Neural cell (in vitro differentiated cells): ENCODE measurements at regions not wholly inside any gene's neighbourhood (a gene's known extent, or its start where the extent isn't known, plus 50 kb on each side); places are given as distances from the start of the nearest gene placed in this dataset.

Experiments used
- EP300 ChIP-seq: fragments of 450-650 bp; conservative IDR thresholded peaks from 2 replicates; pipeline ENCODE4 v1.6.1; 2014; ENCODE audit warnings: antibody characterized with exemption, mild to moderate bottlenecking, moderate library complexity; ENCODE audit not compliant: poor library complexity, severe bottlenecking
- EZH2 ChIP-seq: fragments of 200-600, 300-800 bp; shearing (Covaris generic), sonication (generic); IDR thresholded peaks from 2 replicates; pipeline ENCODE4 v1.6.1; 2014; ENCODE audit warnings: antibody characterized with exemption, low read length, borderline replicate concordance, mild to moderate bottlenecking; ENCODE audit not compliant: insufficient read depth, poor library complexity, severe bottlenecking
- POLR2AphosphoS5 ChIP-seq: IDR thresholded peaks from 2 replicates; pipeline ENCODE4 v1.6.1; 2012
- TAF1 ChIP-seq: IDR thresholded peaks from 2 replicates; pipeline ENCODE4 v1.6.1; 2012; ENCODE audit warnings: low read depth
- TF ChIP-seq, protein P1 (sequence below): fragments of 450-650 bp; IDR thresholded peaks from 2 replicates; pipeline ENCODE4 v1.5.1; 2014; ENCODE audit warnings: antibody characterized with exemption, mild to moderate bottlenecking, moderate library complexity; ENCODE audit not compliant: poor library complexity, severe bottlenecking
- TF ChIP-seq, protein P2 (sequence below): IDR thresholded peaks from 2 replicates; pipeline ENCODE4 v1.6.1; 2012; ENCODE audit warnings: borderline replicate concordance

DNA sequence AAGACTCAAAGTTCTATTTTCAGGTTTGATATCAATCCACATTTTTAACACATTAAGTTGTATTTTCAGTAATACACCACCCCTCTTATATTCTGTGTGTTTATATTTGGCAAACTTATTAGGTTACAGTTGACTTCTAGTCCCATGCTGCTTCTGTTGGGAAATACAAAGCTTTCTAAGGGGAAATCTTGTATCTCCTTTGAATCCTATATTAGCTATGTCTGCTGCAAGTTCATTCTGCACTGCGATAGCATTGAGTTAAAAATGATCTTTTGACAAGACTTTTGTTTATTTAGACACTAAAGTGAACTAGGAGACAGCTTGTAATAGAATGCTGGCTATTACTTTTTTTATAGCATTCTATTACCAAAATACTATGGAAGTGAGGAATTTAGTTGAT is 625.1 kb upstream of the ANKRD30A start:
- TF ChIP-seq TAF1 (no peak), EZH2 (no peak), EP300 (no peak), POLR2AphosphoS5 (no peak)
- TF ChIP-seq, protein P1, sequence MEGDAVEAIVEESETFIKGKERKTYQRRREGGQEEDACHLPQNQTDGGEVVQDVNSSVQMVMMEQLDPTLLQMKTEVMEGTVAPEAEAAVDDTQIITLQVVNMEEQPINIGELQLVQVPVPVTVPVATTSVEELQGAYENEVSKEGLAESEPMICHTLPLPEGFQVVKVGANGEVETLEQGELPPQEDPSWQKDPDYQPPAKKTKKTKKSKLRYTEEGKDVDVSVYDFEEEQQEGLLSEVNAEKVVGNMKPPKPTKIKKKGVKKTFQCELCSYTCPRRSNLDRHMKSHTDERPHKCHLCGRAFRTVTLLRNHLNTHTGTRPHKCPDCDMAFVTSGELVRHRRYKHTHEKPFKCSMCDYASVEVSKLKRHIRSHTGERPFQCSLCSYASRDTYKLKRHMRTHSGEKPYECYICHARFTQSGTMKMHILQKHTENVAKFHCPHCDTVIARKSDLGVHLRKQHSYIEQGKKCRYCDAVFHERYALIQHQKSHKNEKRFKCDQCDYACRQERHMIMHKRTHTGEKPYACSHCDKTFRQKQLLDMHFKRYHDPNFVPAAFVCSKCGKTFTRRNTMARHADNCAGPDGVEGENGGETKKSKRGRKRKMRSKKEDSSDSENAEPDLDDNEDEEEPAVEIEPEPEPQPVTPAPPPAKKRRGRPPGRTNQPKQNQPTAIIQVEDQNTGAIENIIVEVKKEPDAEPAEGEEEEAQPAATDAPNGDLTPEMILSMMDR: no peak
- TF ChIP-seq, protein P2, sequence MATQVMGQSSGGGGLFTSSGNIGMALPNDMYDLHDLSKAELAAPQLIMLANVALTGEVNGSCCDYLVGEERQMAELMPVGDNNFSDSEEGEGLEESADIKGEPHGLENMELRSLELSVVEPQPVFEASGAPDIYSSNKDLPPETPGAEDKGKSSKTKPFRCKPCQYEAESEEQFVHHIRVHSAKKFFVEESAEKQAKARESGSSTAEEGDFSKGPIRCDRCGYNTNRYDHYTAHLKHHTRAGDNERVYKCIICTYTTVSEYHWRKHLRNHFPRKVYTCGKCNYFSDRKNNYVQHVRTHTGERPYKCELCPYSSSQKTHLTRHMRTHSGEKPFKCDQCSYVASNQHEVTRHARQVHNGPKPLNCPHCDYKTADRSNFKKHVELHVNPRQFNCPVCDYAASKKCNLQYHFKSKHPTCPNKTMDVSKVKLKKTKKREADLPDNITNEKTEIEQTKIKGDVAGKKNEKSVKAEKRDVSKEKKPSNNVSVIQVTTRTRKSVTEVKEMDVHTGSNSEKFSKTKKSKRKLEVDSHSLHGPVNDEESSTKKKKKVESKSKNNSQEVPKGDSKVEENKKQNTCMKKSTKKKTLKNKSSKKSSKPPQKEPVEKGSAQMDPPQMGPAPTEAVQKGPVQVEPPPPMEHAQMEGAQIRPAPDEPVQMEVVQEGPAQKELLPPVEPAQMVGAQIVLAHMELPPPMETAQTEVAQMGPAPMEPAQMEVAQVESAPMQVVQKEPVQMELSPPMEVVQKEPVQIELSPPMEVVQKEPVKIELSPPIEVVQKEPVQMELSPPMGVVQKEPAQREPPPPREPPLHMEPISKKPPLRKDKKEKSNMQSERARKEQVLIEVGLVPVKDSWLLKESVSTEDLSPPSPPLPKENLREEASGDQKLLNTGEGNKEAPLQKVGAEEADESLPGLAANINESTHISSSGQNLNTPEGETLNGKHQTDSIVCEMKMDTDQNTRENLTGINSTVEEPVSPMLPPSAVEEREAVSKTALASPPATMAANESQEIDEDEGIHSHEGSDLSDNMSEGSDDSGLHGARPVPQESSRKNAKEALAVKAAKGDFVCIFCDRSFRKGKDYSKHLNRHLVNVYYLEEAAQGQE: no peak
